H1 (cell line): ENCODE measurements at regions not wholly inside any gene's neighbourhood (a gene's known extent, or its start where the extent isn't known, plus 50 kb on each side); places are given as distances from the start of the nearest gene placed in this dataset.

ENCODE experiments used
- CTCF ChIA-PET: fragments of 300-600 bp; sonication (Branson Sonifier 250); formaldehyde crosslinking; loops from one replicate; lab custom pipeline; 2021; ENCODE audit not compliant: partially characterized antibody; lab: Charles Lee
- POLR2A ChIA-PET: fragments of 300-600 bp; sonication (Branson Sonifier 250); formaldehyde crosslinking; loops from one replicate; lab custom pipeline; 2021; ENCODE audit warnings: inconsistent platforms; ENCODE audit not compliant: partially characterized antibody; lab: Charles Lee
- DNase-seq, 2 experiments: peaks; one replicate each; pipeline versions ENCODE4 v3.0.0 to v3.0.0-alpha.2; 2010 to 2022; ENCODE audit warnings: low spot score in 2 of 2, low read depth in 1 of 2, mixed read lengths in 1 of 2
- FAIRE-seq: peaks from 2 replicates; lab custom pipeline; 2011; peaks lifted over from hg19 to GRCh38; lab: Jason Lieb, UNC
- H2AFZ ChIP-seq: 2 replicates; pipeline ENCODE4 v1.8.1; 2012; ENCODE audit warnings: low read length, inconsistent platforms
- H2AK5ac ChIP-seq: 2 replicates; pipeline ENCODE4 v1.6.1; 2013; ENCODE audit warnings: low read depth, low read length
- H2BK120ac ChIP-seq: replicated peaks from 2 replicates; pipeline ENCODE3; 2013; ENCODE audit warnings: low read depth, low read length, inconsistent platforms
- H2BK12ac ChIP-seq: 2 replicates; pipeline ENCODE4 v1.6.1; 2013; ENCODE audit warnings: low read depth, low read length
- H2BK15ac ChIP-seq: 2 replicates; pipeline ENCODE4 v1.6.1; 2013; ENCODE audit warnings: low read length
- H2BK20ac ChIP-seq: 2 replicates; pipeline ENCODE4 v1.6.1; 2013; ENCODE audit warnings: low read length
- H2BK5ac ChIP-seq: 2 replicates; pipeline ENCODE4 v1.6.1; 2013; ENCODE audit warnings: low read depth, low read length
- H3K14ac ChIP-seq: 2 replicates; pipeline ENCODE4 v1.6.1; 2013; ENCODE audit warnings: inconsistent platforms; ENCODE audit not compliant: insufficient read length
- H3K18ac ChIP-seq: 2 replicates; pipeline ENCODE4 v1.6.1; 2013; ENCODE audit warnings: low read length; ENCODE audit errors: extremely low read depth
- H3K23ac ChIP-seq: 2 replicates; pipeline ENCODE4 v1.6.1; 2013; ENCODE audit warnings: inconsistent platforms; ENCODE audit not compliant: insufficient read length
- H3K23me2 ChIP-seq: 2 replicates; pipeline ENCODE4 v1.6.1; 2013; ENCODE audit warnings: low read depth, low read length
- H3K27ac ChIP-seq: 2 replicates; pipeline ENCODE4 v1.6.1; 2011; ENCODE audit warnings: low read depth, low read length, inconsistent platforms
- H3K27me3 ChIP-seq, 4 experiments: replicated peaks in 1 of 4; 1 replicate in 1 of 4; 2 replicates in 3 of 4; pipeline versions ENCODE4 v1.6.1 to v1.8.1; 2011 to 2013; ENCODE audit warnings: low read length in 3 of 4, mild to moderate bottlenecking in 3 of 4, inconsistent platforms in 2 of 4, mixed read lengths in 2 of 4, moderate library complexity in 1 of 4; ENCODE audit not compliant: control insufficient read depth in 3 of 4, insufficient read depth in 3 of 4; ENCODE audit errors: extremely low read depth in 1 of 4
- H3K36me3 ChIP-seq, 4 experiments: 2 replicates each; pipeline versions ENCODE4 v1.6.1 to v1.8.1; 2011 to 2013; ENCODE audit warnings: mild to moderate bottlenecking in 4 of 4, low read length in 3 of 4, moderate library complexity in 2 of 4, control low read depth in 1 of 4, inconsistent platforms in 1 of 4; ENCODE audit not compliant: insufficient read depth in 4 of 4, control insufficient read depth in 2 of 4
- H3K4ac ChIP-seq: replicated peaks from 2 replicates; pipeline ENCODE3; 2013; ENCODE audit warnings: low read length, low read depth, mixed read lengths, inconsistent platforms; ENCODE audit not compliant: insufficient read length
- H3K4me1 ChIP-seq, 4 experiments: replicated peaks in 1 of 4; 1 replicate in 1 of 4; 2 replicates in 3 of 4; pipeline versions ENCODE4 v1.6.1 to v1.8.1; 2011 to 2013; ENCODE audit warnings: low read length in 3 of 4, inconsistent platforms in 2 of 4, mixed read lengths in 1 of 4; ENCODE audit not compliant: insufficient read depth in 4 of 4, control insufficient read depth in 3 of 4
- H3K4me2 ChIP-seq, 2 experiments: 2 replicates each; pipeline versions ENCODE4 v1.6.1 to v1.8.1; 2011 to 2013; ENCODE audit warnings: low read depth in 2 of 2, low read length in 2 of 2, control low read depth in 1 of 2, inconsistent platforms in 1 of 2, mild to moderate bottlenecking in 1 of 2; ENCODE audit not compliant: insufficient read depth in 1 of 2
- H3K4me3 ChIP-seq, 4 experiments: fragments of 200-600, 300-600 bp in 1 of 4; sonication (generic), shearing (Covaris generic), sonication (Bioruptor Twin) in 1 of 4; 2 replicates each; pipeline versions ENCODE4 v1.5.1 to v1.8.1; 2011 to 2016; ENCODE audit warnings: low read length in 4 of 4, low read depth in 3 of 4, control low read depth in 2 of 4, inconsistent platforms in 2 of 4, mild to moderate bottlenecking in 2 of 4, mixed read lengths in 1 of 4, moderate library complexity in 1 of 4; ENCODE audit not compliant: insufficient read depth in 2 of 4; ENCODE audit errors: extremely low read depth in 1 of 4
- H3K56ac ChIP-seq: replicated peaks from 2 replicates; pipeline ENCODE3; 2013; ENCODE audit warnings: low read depth, mild to moderate bottlenecking, mixed read lengths, low read length, inconsistent platforms; ENCODE audit not compliant: insufficient read length
- H3K79me1 ChIP-seq: 2 replicates; pipeline ENCODE4 v1.6.1; 2013; ENCODE audit warnings: low read depth, low read length, control low read depth
- H3K79me2 ChIP-seq, 2 experiments: 2 replicates each; pipeline versions ENCODE4 v1.6.1 to v1.8.1; 2012 to 2013; ENCODE audit warnings: low read length in 2 of 2, mild to moderate bottlenecking in 2 of 2, inconsistent platforms in 1 of 2; ENCODE audit not compliant: insufficient read depth in 2 of 2, control insufficient read depth in 1 of 2
- H3K9ac ChIP-seq, 4 experiments: replicated peaks in 1 of 4; 1 replicate in 1 of 4; 2 replicates in 3 of 4; pipeline versions ENCODE4 v1.6.1 to v1.8.1; 2011 to 2013; ENCODE audit warnings: low read depth in 3 of 4, low read length in 3 of 4, control low read depth in 2 of 4, mild to moderate bottlenecking in 2 of 4, moderate library complexity in 2 of 4, inconsistent platforms in 1 of 4; ENCODE audit errors: extremely low read depth in 1 of 4
- H3K9me3 ChIP-seq, 2 experiments: 2 replicates each; pipeline versions ENCODE4 v1.6.1 to v1.8.1; 2012 to 2013; ENCODE audit warnings: mild to moderate bottlenecking in 2 of 2, moderate library complexity in 2 of 2, control low read depth in 1 of 2, inconsistent platforms in 1 of 2, low read depth in 1 of 2, low read length in 1 of 2, mixed read lengths in 1 of 2; ENCODE audit not compliant: insufficient read depth in 2 of 2
- H4K20me1 ChIP-seq, 2 experiments: replicated peaks in 1 of 2; 2 replicates each; pipeline versions ENCODE3 to v1.8.1; 2011 to 2013; ENCODE audit warnings: inconsistent platforms in 2 of 2, low read length in 2 of 2, mild to moderate bottlenecking in 1 of 2; ENCODE audit not compliant: insufficient read depth in 2 of 2, control insufficient read depth in 1 of 2
- H4K5ac ChIP-seq: 2 replicates; pipeline ENCODE4 v1.6.1; 2013; ENCODE audit warnings: low read length, low read depth, mixed read lengths, inconsistent platforms; ENCODE audit not compliant: insufficient read length
- H4K8ac ChIP-seq: 2 replicates; pipeline ENCODE4 v1.8.0; 2013; ENCODE audit warnings: mild to moderate bottlenecking, moderate library complexity, low read length, inconsistent platforms; ENCODE audit not compliant: insufficient read depth; ENCODE audit errors: extremely low read depth
- H4K91ac ChIP-seq: replicated peaks from 2 replicates; pipeline ENCODE3; 2013; ENCODE audit warnings: low read length, mixed read lengths, inconsistent platforms; ENCODE audit not compliant: insufficient read length
- CREB1 ChIP-seq: IDR thresholded peaks from 2 replicates; pipeline ENCODE4 v1.6.1; 2012; ENCODE audit warnings: inconsistent platforms
- SP1 ChIP-seq: IDR thresholded peaks from 2 replicates; pipeline ENCODE4 v1.6.1; 2011; ENCODE audit warnings: low read depth, low read length
- WGBS, 2 experiments: shearing (Covaris generic) in 1 of 2; methylation state at CpG; one replicate each; pipeline versions ENCODE4 v1.1.6 to v1.1.7; 2013 to 2015; ENCODE audit warnings: low lambda C conversion rate in 2 of 2, mixed read lengths in 2 of 2, inconsistent platforms in 1 of 2, low coverage in 1 of 2, missing lambda C conversion rate in 1 of 2; ENCODE audit not compliant: insufficient replicate concordance in 2 of 2, insufficient coverage in 1 of 2, insufficient read length in 1 of 2; ENCODE audit errors: extremely low coverage in 1 of 2, missing lambda C conversion rate in 1 of 2; 5-methylcytosine and 5-hydroxymethylcytosine counted together

- Histone ChIP-seq H3K4me1 (peaks cover 0 to 5% (median 0%) of the 10 kb centered on the region in 4 experiments; a peak in 1 of 7 replicates), H3K36me3 (no peaks in the 10 kb centered on the region), H3K27me3 (no peaks in the 10 kb centered on the region), H3K79me2 (no peaks in the 10 kb centered on the region), H3K9me3 (no peaks in the 10 kb centered on the region), H3K9ac (no peak overlapping the region), H3K4me2 (0 out of 4 replicates have a peak overlapping the region, but pooled peaks of 1 of the 2 experiments have one; percentile 11), H2BK20ac (no peak overlapping the region), H3K14ac (no peak overlapping the region), H2BK12ac (no peak overlapping the region), H4K91ac (no peak overlapping the region), H2AK5ac (no peak overlapping the region), H2BK5ac (no peak overlapping the region), H4K8ac (no peak overlapping the region), H3K23me2 (no peaks in the 10 kb centered on the region), H3K56ac (no peak overlapping the region), H3K79me1 (no peaks in the 10 kb centered on the region), H2BK120ac (no peak overlapping the region), H2AFZ (0 out of 2 replicates have a peak overlapping the region, but pooled peaks have one; percentile 33), H3K4ac (no peak overlapping the region), H2BK15ac (no peak overlapping the region), H4K20me1 (no peaks in the 10 kb centered on the region), H3K18ac (no peak overlapping the region), H3K4me3 (no peak overlapping the region), H3K23ac (no peak overlapping the region), H4K5ac (no peak overlapping the region), H3K27ac (no peak overlapping the region)
- POLR2A ChIA-PET = no interaction called here
- CTCF ChIA-PET = interaction anchor here (1.0 kb wide), 1 partner anchor 297 kb away, joined by 3 read pairs; no protein-coding TSS in a partner anchor
- peak; percentile 71 for TF ChIP-seq SP1
- no peak for TF ChIP-seq CREB1
- WGBS, 2 experiments = 71% methylated on average over 5 of the region's 5 CpGs; no CpG with 5 or more reads in 1 of the 2 experiments
- DNase-seq (no peak), FAIRE-seq (peak; percentile 36)
Observed at GRCh38 chr12:17235996-17236395, 630.0 kb upstream of the LMO3 start.
